GM21717 (cell line): ENCODE measurements at regions not wholly inside any gene's neighbourhood (a gene's known extent, or its start where the extent isn't known, plus 50 kb on each side); places are given as distances from the start of the nearest gene placed in this dataset.

Source experiments
- ATAC-seq: cut with Tn5 transposase; IDR thresholded peaks from one replicate; pipeline ENCODE4 v1.9.1; 2021; ENCODE audit warnings: mild to moderate bottlenecking, moderate library complexity; ENCODE audit not compliant: unreplicated experiment

DNA sequence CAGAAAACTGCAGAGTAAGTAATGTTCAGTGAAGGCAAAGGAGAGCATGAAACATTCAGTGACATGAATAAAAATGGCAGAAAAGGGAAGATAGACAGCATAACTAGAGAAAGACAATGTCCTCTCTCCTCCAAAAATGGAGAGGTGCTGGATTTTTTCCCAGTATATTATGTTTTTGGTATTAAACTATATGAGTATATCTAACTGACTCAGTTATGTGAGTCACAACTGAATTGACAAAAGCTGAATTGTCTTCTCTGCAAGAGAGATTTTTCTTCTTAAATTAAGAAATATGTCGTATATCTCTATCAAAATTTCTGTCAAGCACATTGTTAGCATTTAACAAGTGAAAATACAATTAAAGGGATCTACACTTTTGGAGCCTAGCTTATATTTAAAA is 375.1 kb downstream of the CHSY3 start:
- no peak for ATAC-seq

DNA sequence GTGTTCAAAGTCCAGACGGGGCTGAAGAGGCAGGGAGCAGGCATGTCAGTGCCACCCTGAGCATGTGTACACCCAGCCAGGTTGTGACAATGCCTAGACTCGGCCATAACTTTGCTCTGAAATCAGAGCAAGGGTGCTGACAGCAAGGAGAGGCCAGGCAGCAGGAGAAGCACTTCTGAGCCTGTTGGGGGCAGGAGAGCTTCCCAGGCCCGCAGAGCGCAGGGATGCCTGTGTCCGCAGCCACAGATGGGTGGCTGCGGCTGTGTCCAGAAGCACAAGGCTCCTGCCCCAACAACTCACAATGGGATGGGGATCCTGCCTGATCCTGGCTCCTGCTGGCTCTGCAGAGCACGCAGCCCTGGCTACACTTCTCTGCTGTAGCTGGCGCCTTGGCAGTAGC is 373.9 kb downstream of the CHSY3 start:
- ATAC-seq: no peak

DNA sequence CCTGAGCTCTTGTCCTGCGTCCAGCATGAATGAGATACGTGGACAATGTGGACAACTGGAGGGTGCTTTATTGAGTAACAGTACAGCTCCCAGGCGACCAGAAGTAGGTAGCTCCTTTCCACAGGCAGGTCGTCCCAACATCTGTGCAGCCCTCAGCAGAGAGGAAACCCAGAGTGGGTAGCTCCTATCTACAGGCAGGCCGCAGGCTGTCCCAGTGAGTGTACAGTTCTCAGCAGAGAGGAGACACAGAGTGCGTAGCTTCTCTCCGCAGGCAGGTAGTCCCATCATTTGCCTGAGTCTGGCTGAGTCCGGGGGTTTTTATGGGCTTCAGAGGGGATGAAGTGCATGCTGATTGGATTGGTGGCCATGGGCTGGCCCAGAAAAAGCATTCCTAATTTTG is 373.3 kb downstream of the CHSY3 start:
- ATAC-seq: no peak

DNA sequence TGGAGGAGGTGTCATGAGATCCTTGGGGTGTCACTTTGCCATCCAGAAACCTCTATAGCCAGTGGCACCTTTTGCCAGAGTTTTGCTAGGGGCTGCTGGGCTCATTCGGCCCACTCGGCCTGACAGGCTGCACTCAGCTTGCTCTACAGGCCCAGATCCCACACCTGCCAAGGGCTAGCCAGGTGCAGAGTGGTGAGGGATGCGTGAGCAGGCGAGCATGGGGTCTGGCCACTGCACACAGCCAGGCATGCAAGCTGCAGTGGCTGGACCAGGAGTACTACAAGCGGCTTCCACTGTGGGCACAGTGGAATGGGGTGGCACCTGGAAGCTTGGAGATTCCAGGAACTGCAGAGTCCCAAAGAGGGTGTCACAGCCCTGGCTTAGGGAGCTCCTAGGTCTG is 372.7 kb downstream of the CHSY3 start:
- ATAC-seq: no peak

DNA sequence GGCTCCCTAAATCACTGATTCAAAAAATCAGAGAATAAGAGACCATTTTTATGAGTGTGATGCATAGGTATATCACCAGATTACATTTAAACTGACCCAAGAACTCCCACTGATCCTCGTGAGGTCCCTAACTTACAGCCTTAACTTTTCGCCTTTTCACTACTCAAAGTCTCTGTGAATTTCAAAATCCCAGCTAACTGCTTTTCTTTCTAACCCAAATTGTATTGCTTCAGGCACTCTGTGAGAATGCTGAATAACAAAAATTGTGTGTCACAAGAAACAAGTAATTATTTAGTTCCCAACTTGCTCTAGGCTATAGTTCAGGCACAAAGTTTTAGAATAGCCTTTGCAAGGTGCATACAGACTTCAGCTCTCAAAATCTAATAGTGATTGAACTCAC is 368.6 kb downstream of the CHSY3 start:
- no peak for ATAC-seq

DNA sequence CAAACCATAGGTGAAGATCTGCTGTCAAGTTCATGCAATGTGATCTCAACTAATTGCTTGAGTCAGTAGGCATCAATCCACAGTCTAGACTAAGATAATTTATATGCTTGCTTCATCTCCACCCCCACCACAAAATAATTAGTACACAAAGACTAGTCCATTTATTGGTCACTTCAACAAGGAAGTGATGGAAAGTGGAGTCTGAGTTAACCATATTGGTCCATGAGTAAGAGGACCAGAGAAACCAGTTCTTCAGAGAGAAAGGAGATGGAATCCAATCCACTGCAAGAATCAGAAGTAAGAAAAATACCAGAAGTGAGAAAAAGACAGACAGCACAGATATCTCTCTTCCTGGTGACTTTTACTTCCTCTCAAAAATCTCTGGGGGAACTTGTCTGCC is 366.5 kb downstream of the CHSY3 start:
- no peak for ATAC-seq

DNA sequence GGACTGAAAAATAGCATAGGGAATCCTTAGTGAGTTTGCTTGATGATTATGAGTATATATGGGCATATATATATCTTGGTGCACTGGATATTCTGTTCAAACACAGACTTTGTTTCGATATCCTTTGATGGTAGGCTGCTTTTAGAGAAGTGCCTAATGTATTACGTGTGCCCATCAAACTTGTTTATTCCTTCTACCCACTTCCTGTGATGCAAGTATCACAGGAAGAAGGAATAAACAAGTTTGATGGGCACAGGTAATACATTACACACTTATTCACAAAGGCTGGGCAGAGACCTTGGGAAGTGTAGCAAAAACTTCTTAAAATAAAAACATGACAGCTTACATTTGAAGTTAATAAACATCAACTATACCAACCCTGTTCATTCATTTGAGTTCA is 364.2 kb downstream of the CHSY3 start:
- ATAC-seq: no peak

DNA sequence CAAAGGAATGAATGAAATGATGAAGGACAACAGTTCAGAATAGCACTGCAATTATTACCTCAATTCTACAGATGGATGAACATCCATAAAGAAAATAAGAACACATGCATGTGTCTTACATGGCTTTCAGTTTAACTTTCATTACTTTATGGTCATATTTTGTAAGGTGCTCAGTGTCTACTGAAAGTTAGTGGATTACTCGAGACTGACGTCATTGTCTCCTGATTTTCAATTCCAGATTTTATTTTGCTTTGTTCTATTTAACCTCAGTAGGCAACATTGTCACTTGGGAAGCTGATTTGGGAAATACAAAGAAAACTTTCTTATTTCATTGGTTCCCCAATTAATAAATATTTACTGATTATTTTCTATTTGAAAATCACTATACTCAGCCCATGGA is 363.7 kb downstream of the CHSY3 start:
- no peak for ATAC-seq

DNA sequence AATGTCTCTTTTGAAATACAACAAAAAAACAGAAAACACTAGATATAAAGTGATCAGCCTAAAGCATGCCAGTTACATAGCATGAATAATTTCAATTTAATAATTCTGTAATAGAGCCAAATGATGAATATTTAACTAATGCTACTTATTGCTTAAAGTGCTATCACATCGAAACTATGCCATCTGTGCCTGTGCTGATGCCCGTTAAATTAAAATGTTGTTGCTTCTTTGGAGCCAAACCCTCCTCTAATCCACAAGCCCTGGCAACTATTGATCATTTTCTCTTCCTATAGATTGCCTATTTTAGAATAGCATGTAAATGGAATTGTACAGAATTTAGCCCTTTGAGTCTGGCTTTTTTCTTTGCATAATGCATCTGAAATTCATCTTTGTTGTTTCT is 356.2 kb downstream of the CHSY3 start:
- no peak for ATAC-seq

DNA sequence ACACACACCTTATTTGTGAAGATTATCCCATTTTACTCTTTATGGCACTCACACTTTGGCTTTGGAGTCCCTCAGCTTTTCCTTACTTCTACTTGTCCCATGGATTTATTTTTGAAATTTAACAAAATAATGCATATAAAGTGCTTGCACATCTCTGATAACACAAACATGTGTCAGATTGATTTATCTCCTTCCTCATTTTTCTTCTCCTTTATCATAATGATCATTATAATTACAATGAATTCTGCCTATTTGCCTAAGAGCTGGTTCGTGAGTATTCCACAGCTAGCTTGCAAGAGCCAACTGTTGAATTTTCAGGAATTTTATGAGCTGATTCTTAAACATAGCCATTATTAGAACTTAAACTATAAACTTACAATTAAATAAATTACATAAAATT is 347.7 kb downstream of the CHSY3 start:
- ATAC-seq: no peak

DNA sequence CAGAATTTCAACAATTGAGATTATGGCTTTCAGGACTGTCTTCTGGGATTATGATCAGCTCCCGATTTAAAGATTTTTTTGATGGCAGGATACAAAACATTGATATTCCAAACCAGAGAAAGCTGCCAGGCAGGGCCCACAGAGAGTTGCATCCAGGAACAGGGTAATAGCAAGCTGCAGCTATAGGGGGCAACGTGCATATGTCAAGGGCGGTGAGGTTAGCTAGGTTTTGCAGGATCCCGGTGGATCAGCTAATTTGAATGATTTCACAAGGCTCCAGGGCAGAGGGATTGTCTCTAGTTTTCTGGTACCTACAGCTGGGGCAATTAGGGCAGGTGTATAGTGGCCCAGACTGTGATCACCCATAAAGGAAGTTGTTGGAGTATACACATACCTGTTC is 339.4 kb downstream of the CHSY3 start:
- ATAC-seq: no peak

DNA sequence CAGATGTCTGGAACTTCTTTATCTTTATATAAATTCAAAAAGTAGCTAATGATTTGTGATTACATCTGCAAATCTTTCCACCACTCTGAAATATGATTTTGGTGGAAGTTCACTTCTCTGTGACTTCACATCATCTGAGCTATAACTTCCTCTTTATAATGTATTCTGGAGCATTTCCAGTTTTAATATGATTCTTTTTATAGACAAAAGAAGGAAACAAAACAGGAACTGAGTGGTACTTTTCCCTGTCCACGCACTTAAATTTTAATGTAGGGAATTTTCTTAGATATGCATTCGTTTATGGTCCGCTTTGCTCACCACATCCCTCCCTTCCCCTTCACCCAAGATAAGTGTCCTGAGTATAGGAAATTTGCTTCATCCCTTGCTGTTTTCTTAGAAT is 333.5 kb downstream of the CHSY3 start:
- no peak for ATAC-seq
